ENCODE measurements at regions not wholly inside any gene's neighbourhood (a gene's known extent, or its start where the extent isn't known, plus 50 kb on each side); places are given as distances from the start of the nearest gene placed in this dataset.

DNA sequence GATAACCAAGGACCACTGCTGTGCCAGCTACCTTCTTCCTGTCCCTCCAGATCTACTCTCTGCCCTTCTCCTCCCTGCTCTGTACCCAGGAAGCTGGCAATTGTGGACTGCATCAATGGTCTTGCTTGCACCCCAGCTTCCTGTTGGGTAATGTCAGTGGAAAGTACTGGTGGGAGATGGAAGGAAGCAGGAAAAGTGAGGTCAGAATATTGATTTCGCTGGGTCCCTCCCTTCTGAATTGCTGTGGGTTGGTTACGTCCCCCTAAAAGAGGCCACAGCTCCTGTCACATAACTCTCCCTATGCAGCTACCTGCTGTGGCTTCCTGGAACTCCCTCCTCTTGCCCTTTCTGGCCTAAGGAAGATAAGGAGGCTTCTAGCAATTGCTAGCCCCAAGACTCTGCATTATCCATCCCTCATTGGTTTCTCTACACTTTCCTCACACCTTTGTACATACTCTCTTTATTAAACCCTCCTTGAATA, 81.2 kb downstream of the RASSF10 start:
- TF ChIP-seq BDP1 (IDR thresholded peaks at IDR 0.05; ENCODE audit: insufficient read depth, insufficient read length) (no peak), ZNF184 (CRISPR knock-in tag; IDR thresholded peaks at IDR 0.05) (no peak), U2AF2 (optimal IDR thresholded peaks at IDR 0.05; ENCODE audit: low read depth, low read length) (no peak), NFYB (IDR thresholded peaks at IDR 0.05; ENCODE audit: extremely low read depth, insufficient read length) (no peak)
